GM12864 (cell line): ENCODE measurements at regions not wholly inside any gene's neighbourhood (a gene's known extent, or its start where the extent isn't known, plus 50 kb on each side); places are given as distances from the start of the nearest gene placed in this dataset.

Experiments
- DNase-seq: peaks from one replicate; pipeline ENCODE4 v3.0.0-alpha.2; 2011; ENCODE audit warnings: low read depth
- H3K4me3 ChIP-seq: 2 replicates; pipeline ENCODE4 v1.5.1; 2011; ENCODE audit warnings: mild to moderate bottlenecking, low read depth, low read length, control low read depth
- CTCF ChIP-seq: IDR thresholded peaks from 2 replicates; pipeline ENCODE4 v1.5.1; 2011; ENCODE audit warnings: low read depth, mild to moderate bottlenecking, moderate library complexity, low read length, control low read depth, inconsistent platforms; ENCODE audit errors: missing control alignments

DNA sequence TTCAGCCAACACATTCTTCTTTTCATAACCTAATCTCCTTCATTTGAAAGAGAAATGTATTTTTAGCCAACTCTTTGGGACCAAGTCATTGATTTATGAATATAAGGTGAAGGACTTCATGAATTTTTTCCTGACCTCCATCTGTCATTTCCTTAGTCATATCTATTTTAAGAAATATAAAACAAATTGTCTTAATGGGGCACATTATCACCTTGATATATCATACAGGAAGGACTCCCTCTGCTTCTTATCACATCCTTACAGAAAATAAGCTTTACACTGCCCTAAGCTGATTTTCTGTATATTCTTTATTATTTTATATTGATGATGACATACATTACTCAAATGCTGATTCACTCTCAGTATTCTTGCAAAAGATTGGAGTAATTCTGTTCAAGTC lies 1076.2 kb downstream of the TDRD15 start:
- DNase-seq, result no peak
- no peak for TF ChIP-seq CTCF
- no peak overlapping the region for H3K4me3 ChIP-seq

GRCh38 chr2:22209545-22209944 lies 1085.8 kb downstream of the TDRD15 start:
- no peak for TF ChIP-seq CTCF

DNA sequence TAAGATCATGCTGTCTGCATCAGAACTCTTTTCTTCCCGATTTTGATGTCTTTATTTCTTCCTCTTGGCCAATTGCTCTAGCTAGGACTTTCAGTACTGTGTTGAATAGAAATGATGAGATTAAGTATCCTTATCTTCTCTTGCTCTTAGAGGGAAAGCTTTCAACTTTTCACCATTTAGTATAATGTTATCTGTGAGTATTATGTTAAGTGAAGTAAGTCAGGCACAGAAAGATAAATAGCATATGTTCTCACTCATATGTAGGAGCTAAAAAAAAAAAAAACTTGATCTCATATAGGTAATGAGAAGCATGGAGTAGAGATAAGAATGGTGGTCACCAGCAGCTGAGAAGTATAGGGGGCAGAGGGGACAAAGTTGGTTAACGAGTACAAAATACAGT lies 1089.5 kb downstream of the TDRD15 start:
- no peak overlapping the region for H3K4me3 ChIP-seq
- DNase-seq, result no peak
- no peak for TF ChIP-seq CTCF

More at GRCh38 chr2:22209545-22209944, 1085.8 kb downstream of the TDRD15 start:
- no peak for DNase-seq
- H3K4me3 ChIP-seq, result no peak overlapping the region

GRCh38 chr2:22215517-22215916 lies 1091.7 kb downstream of the TDRD15 start:
- no peak for DNase-seq
- H3K4me3 ChIP-seq, result no peak overlapping the region
- TF ChIP-seq CTCF, result no peak

DNA sequence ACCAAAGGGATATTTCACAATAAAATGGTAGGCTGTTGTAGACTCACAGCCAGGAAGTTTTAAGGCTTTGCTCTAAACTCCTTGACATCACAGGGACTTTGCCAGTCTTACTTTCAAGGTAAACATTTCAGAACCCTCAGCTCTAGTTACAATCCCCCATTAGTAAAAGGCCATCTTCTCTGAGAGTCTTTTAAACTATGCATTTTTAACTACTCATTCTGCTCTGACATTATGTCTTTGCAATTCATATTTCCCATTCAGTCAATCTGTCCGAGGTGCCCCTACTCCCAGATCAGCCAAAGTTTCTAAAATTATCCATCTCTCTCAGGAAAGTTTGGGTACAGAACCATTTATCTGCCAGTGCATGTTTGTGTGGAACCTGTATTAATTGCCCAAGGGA lies 1094.1 kb downstream of the TDRD15 start:
- no peak overlapping the region for H3K4me3 ChIP-seq
- no peak for TF ChIP-seq CTCF
- DNase-seq, result no peak

GRCh38 chr2:22221006-22221405 lies 1097.2 kb downstream of the TDRD15 start:
- TF ChIP-seq CTCF, result no peak
- no peak overlapping the region for H3K4me3 ChIP-seq
- no peak for DNase-seq

- TF ChIP-seq CTCF, result no peak
- H3K4me3 ChIP-seq, result no peak overlapping the region
- DNase-seq, result no peak
Observed at GRCh38 chr2:22238967-22239366, 1115.2 kb downstream of the TDRD15 start.
